HG02981 (cell line): ENCODE measurements at regions not wholly inside any gene's neighbourhood (a gene's known extent, or its start where the extent isn't known, plus 50 kb on each side); places are given as distances from the start of the nearest gene placed in this dataset.

ENCODE experiments used
- ATAC-seq: cut with Tn5 transposase; IDR thresholded peaks from one replicate; pipeline ENCODE4 v1.9.1; 2021; ENCODE audit warnings: mild to moderate bottlenecking, moderate library complexity; ENCODE audit not compliant: unreplicated experiment

- ATAC-seq = no peak
Observed at GRCh38 chr5:67315082-67315989, 118.7 kb upstream of the CD180 start.

GRCh38 chr5:67311701-67312100, 115.1 kb upstream of the CD180 start:
- ATAC-seq = no peak

GRCh38 chr5:67311208-67311607, 114.6 kb upstream of the CD180 start:
- ATAC-seq = no peak

- ATAC-seq = no peak
Observed at GRCh38 chr5:67310740-67311139, 114.1 kb upstream of the CD180 start.

GRCh38 chr5:67310169-67310568, 113.6 kb upstream of the CD180 start:
- no peak for ATAC-seq

GRCh38 chr5:67308988-67309688, 112.5 kb upstream of the CD180 start:
- ATAC-seq = no peak

GRCh38 chr5:67306965-67307607, 110.5 kb upstream of the CD180 start:
- ATAC-seq = no peak

- no peak for ATAC-seq
Observed at GRCh38 chr5:67305913-67306710, 109.5 kb upstream of the CD180 start.

GRCh38 chr5:67305401-67305800, 108.8 kb upstream of the CD180 start:
- no peak for ATAC-seq

GRCh38 chr5:67303356-67303755, 106.8 kb upstream of the CD180 start:
- no peak for ATAC-seq

GRCh38 chr5:67301285-67301903, 104.8 kb upstream of the CD180 start:
- no peak for ATAC-seq

GRCh38 chr5:67300326-67300725, 103.7 kb upstream of the CD180 start:
- no peak for ATAC-seq

- no peak for ATAC-seq
Observed at GRCh38 chr5:67299231-67299735, 102.7 kb upstream of the CD180 start.

- ATAC-seq = no peak
Observed at GRCh38 chr5:67297802-67298532, 101.4 kb upstream of the CD180 start.

GRCh38 chr5:67297376-67297775, 100.8 kb upstream of the CD180 start:
- ATAC-seq = no peak

GRCh38 chr5:67294266-67294938, 97.8 kb upstream of the CD180 start:
- ATAC-seq = no peak

GRCh38 chr5:67293226-67293625, 96.6 kb upstream of the CD180 start:
- ATAC-seq = no peak

- no peak for ATAC-seq
Observed at GRCh38 chr5:67292201-67292940, 95.8 kb upstream of the CD180 start.
